ENCODE measurements at regions not wholly inside any gene's neighbourhood (a gene's known extent, or its start where the extent isn't known, plus 50 kb on each side); places are given as distances from the start of the nearest gene placed in this dataset.

- TF ChIP-seq CTCF (IDR thresholded peaks at IDR 0.05) (no peak), POLR2A (IDR thresholded peaks at IDR 0.05) (no peak)
Measured at GRCh38 chr18:1914489-1914888, 656.8 kb downstream of the METTL4 start.
